ENCODE measurements at regions not wholly inside any gene's neighbourhood (a gene's known extent, or its start where the extent isn't known, plus 50 kb on each side); places are given as distances from the start of the nearest gene placed in this dataset.

- WGBS, result 79% methylated on average over 2 of the region's 2 CpGs
- Histone ChIP-seq H3K4me3 (no peak overlapping the region), H3K27me3 (no peaks in the 10 kb centered on the region), H3K4me1 (peaks cover 5% of the 10 kb centered on the region), H3K9me3 (no peaks in the 10 kb centered on the region), H3K27ac (no peak overlapping the region), H3K36me3 (no peaks in the 10 kb centered on the region)
- TF ChIP-seq CTCF (IDR thresholded peaks at IDR 0.05), result no peak
- no peak for DNase-seq (ENCODE audit: low spot score in 2 of 2)
Observed at GRCh38 chr1:182191381-182192115, 130.0 kb upstream of the ZNF648 start.

- H3K4me1 ChIP-seq, result peaks cover 20% of the 10 kb centered on the region
- DNase-seq (ENCODE audit: low spot score in 2 of 2), result no peak
- H3K4me3 ChIP-seq, result no peak overlapping the region
- WGBS, result 62% methylated on average over 3 of the region's 3 CpGs
- TF ChIP-seq EP300 (IDR thresholded peaks at IDR 0.05), result no peak
- H3K36me3 ChIP-seq, result no peaks in the 10 kb centered on the region
- no peak overlapping the region for H3K27ac ChIP-seq
- H3K9me3 ChIP-seq, result no peaks in the 10 kb centered on the region
- no peaks in the 10 kb centered on the region for H3K27me3 ChIP-seq
Observed at GRCh38 chr1:182189535-182190066, 128.1 kb upstream of the ZNF648 start.

DNA sequence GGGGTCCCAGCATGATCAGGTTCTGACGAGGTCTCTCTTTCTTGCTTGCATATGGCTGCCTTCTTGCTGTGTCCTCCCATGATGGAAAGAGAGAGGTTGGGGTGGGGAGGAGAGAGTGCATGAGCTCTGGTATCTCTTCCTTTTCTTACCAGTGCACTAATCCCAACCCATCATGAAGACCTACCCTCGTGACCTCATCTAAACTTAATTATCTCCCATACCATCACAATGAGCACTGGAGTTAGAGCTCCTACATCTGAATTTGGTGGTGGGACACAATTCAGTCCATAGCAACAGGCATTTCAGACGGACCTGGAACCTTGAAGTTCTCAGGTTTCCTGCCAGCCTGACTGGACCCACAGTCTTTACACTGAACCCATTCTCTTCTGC lies 125.2 kb upstream of the ZNF648 start:
- Histone ChIP-seq H3K36me3 (no peaks in the 10 kb centered on the region), H3K9me3 (no peaks in the 10 kb centered on the region), H3K27me3 (no peaks in the 10 kb centered on the region), H3K4me3 (no peak overlapping the region), H3K4me1 (peaks cover 20% of the 10 kb centered on the region), H3K27ac (no peak overlapping the region)
- TF ChIP-seq EP300 (IDR thresholded peaks at IDR 0.05) (no peak), POLR2A (IDR thresholded peaks at IDR 0.05) (no peak), CTCF (IDR thresholded peaks at IDR 0.05) (no peak), POLR2AphosphoS5 (IDR thresholded peaks at IDR 0.05) (no peak)
- no peak for DNase-seq (ENCODE audit: low spot score in 2 of 2)
- 74% methylated on average over 3 of the region's 3 CpGs for whole genome bisulfite sequencing

- TF ChIP-seq POLR2A (IDR thresholded peaks at IDR 0.05), result no peak
- no peak for TF ChIP-seq POLR2AphosphoS5 (IDR thresholded peaks at IDR 0.05)
- no peak for TF ChIP-seq CTCF (IDR thresholded peaks at IDR 0.05)
- no peak for TF ChIP-seq EP300 (IDR thresholded peaks at IDR 0.05)
- H3K4me1 ChIP-seq, result peaks cover 26% of the 10 kb centered on the region
- WGBS, result 50% methylated on average over 2 of the region's 2 CpGs
- no peak overlapping the region for H3K27ac ChIP-seq
- DNase-seq (ENCODE audit: low spot score in 2 of 2), result no peak
- no peaks in the 10 kb centered on the region for H3K27me3 ChIP-seq
- no peaks in the 10 kb centered on the region for H3K36me3 ChIP-seq
- no peak overlapping the region for H3K4me3 ChIP-seq
- no peaks in the 10 kb centered on the region for H3K9me3 ChIP-seq
Observed at GRCh38 chr1:182185842-182186756, 124.6 kb upstream of the ZNF648 start.

- Histone ChIP-seq H3K36me3 (no peaks in the 10 kb centered on the region), H3K4me3 (no peak overlapping the region), H3K9me3 (no peaks in the 10 kb centered on the region), H3K27ac (no peak overlapping the region), H3K4me1 (peaks cover 29% of the 10 kb centered on the region), H3K27me3 (no peaks in the 10 kb centered on the region)
- WGBS, result 70% methylated on average over 2 of the region's 2 CpGs
- no peak for DNase-seq (ENCODE audit: low spot score in 2 of 2)
- no peak for TF ChIP-seq CTCF (IDR thresholded peaks at IDR 0.05)
- TF ChIP-seq POLR2AphosphoS5 (IDR thresholded peaks at IDR 0.05), result no peak
- no peak for TF ChIP-seq POLR2A (IDR thresholded peaks at IDR 0.05)
- no peak for TF ChIP-seq EP300 (IDR thresholded peaks at IDR 0.05)
Observed at GRCh38 chr1:182185136-182185535, 123.6 kb upstream of the ZNF648 start.
